Lower leg skin (tissue), 4 donors: ENCODE measurements at regions not wholly inside any gene's neighbourhood (a gene's known extent, or its start where the extent isn't known, plus 50 kb on each side); places are given as distances from the start of the nearest gene placed in this dataset.

Experiments
- DNase-seq, 2 donors: peaks; one replicate each; pipeline ENCODE4 v3.0.0-alpha.2; 2019; ENCODE audit warnings: low spot score in 2 of 2
- H3K4me3 ChIP-seq: fragments of 200-600 bp; sonication (generic); 2 replicates; pipeline ENCODE4 v1.5.1; 2017; ENCODE audit warnings: mild to moderate bottlenecking, low read depth; ENCODE audit not compliant: poor library complexity, severe bottlenecking
- CTCF ChIP-seq, 3 donors: fragments of 450-650 bp; IDR thresholded peaks; one replicate each; pipeline ENCODE4 v1.5.1; 2016; ENCODE audit warnings: antibody characterized with exemption in 3 of 3, mild to moderate bottlenecking in 3 of 3, moderate library complexity in 2 of 3
- POLR2A ChIP-seq, 2 donors: fragments of 450-650 bp; IDR thresholded peaks; one replicate each; pipeline ENCODE4 v1.6.1; 2016 to 2017; ENCODE audit warnings: antibody characterized with exemption in 2 of 2, mild to moderate bottlenecking in 1 of 2, moderate library complexity in 1 of 2
- WGBS, 2 donors: methylation state at CpG; one replicate each; pipeline ENCODE4 v1.1.5; 2018; 5-methylcytosine and 5-hydroxymethylcytosine counted together
- intact Hi-C: fragments of 100-400 bp; cut with DNase I; formaldehyde crosslinking; loops from one replicate; pipeline ENCODE4 v1.15.0; 2023; ENCODE audit warnings: low total_unique reads

GRCh38 chr5:20554001-20554400, 566.0 kb upstream of the CDH18 start:
- DNase-seq: no peak
- WGBS, 2 donors: 56 to 64% methylated on average over 2 of the region's 2 CpGs
- intact Hi-C loops: no loop called here
- no peak overlapping the region for H3K4me3 ChIP-seq
- no peak for TF ChIP-seq CTCF (IDR thresholded peaks at IDR 0.05)

- TF ChIP-seq CTCF (IDR thresholded peaks at IDR 0.05) (no peak), POLR2A (IDR thresholded peaks at IDR 0.05) (no peak)
Observed at GRCh38 chr5:20537911-20538703, 550.1 kb upstream of the CDH18 start.

GRCh38 chr5:20536813-20537212, 548.8 kb upstream of the CDH18 start:
- H3K4me3 ChIP-seq: no peak overlapping the region
- TF ChIP-seq POLR2A (IDR thresholded peaks at IDR 0.05): no peak
- no peak for TF ChIP-seq CTCF (IDR thresholded peaks at IDR 0.05)
- DNase-seq: no peak
- intact Hi-C loops: no loop called here

More at GRCh38 chr5:20537911-20538703, 550.1 kb upstream of the CDH18 start:
- no peak overlapping the region for H3K4me3 ChIP-seq
- intact Hi-C loops: no loop called here
- DNase-seq: no peak
- 68 to 69% methylated on average over 4 of the region's 4 CpGs for WGBS, 2 donors

- H3K4me3 ChIP-seq: no peak overlapping the region
- 62 to 71% methylated on average over 2 of the region's 2 CpGs for WGBS, 2 donors
- TF ChIP-seq CTCF (IDR thresholded peaks at IDR 0.05) (no peak), POLR2A (IDR thresholded peaks at IDR 0.05) (no peak)
- no peak for DNase-seq
- intact Hi-C loops: no loop called here
Observed at GRCh38 chr5:20536341-20536740, 548.3 kb upstream of the CDH18 start.

GRCh38 chr5:20528471-20528870, 540.5 kb upstream of the CDH18 start:
- H3K4me3 ChIP-seq: no peak overlapping the region
- TF ChIP-seq POLR2A (IDR thresholded peaks at IDR 0.05) (no peak), CTCF (IDR thresholded peaks at IDR 0.05) (no peak)
- no peak for DNase-seq
- intact Hi-C loops: no loop called here
- WGBS, 2 donors: 80 to 85% methylated on average over 1 of the region's 1 CpG
